ENCODE measurements at regions not wholly inside any gene's neighbourhood (a gene's known extent, or its start where the extent isn't known, plus 50 kb on each side); places are given as distances from the start of the nearest gene placed in this dataset.

- Mint-ChIP-seq H3K4me1 (no peaks in the 10 kb centered on the region), H3K36me3 (ENCODE audit: low read depth) (no peaks in the 10 kb centered on the region), H3K27ac (no peak overlapping the region), H3K4me3 (no peak overlapping the region), H3K27me3 (no peaks in the 10 kb centered on the region)
- H3K9me3 ChIP-seq (ENCODE audit: control insufficient read depth, low read length, poor library complexity, severe bottlenecking): peaks cover 2% of the 10 kb centered on the region
- ATAC-seq: no peak
- no peak for DNase-seq
Measured at GRCh38 chr4:33340168-33340567, 2620.0 kb downstream of the PCDH7 start.

- no peaks in the 10 kb centered on the region for H3K4me1 Mint-ChIP-seq
- DNase-seq: no peak
- H3K27ac Mint-ChIP-seq: no peak overlapping the region
- H3K4me3 Mint-ChIP-seq: no peak overlapping the region
- H3K36me3 Mint-ChIP-seq (ENCODE audit: low read depth): no peaks in the 10 kb centered on the region
- no peaks in the 10 kb centered on the region for H3K27me3 Mint-ChIP-seq
- no peak for ATAC-seq
- no peaks in the 10 kb centered on the region for H3K9me3 ChIP-seq (ENCODE audit: control insufficient read depth, low read length, poor library complexity, severe bottlenecking)
Measured at GRCh38 chr4:33349376-33349775, 2629.2 kb downstream of the PCDH7 start.

- Mint-ChIP-seq H3K27me3 (no peaks in the 10 kb centered on the region), H3K27ac (no peak overlapping the region), H3K36me3 (ENCODE audit: low read depth) (no peaks in the 10 kb centered on the region), H3K4me3 (no peak overlapping the region), H3K4me1 (no peaks in the 10 kb centered on the region)
- H3K9me3 ChIP-seq (ENCODE audit: control insufficient read depth, low read length, poor library complexity, severe bottlenecking): no peaks in the 10 kb centered on the region
- ATAC-seq (no peak), DNase-seq (no peak)
Measured at GRCh38 chr4:33357121-33357520, 2637.0 kb downstream of the PCDH7 start.

- H3K9me3 ChIP-seq (ENCODE audit: control insufficient read depth, low read length, poor library complexity, severe bottlenecking): no peaks in the 10 kb centered on the region
- Mint-ChIP-seq H3K4me1 (no peaks in the 10 kb centered on the region), H3K27ac (no peak overlapping the region), H3K27me3 (no peaks in the 10 kb centered on the region), H3K36me3 (ENCODE audit: low read depth) (no peaks in the 10 kb centered on the region), H3K4me3 (no peak overlapping the region)
- DNase-seq (no peak), ATAC-seq (no peak)
Measured at GRCh38 chr4:33369446-33369845, 2649.3 kb downstream of the PCDH7 start.

DNA sequence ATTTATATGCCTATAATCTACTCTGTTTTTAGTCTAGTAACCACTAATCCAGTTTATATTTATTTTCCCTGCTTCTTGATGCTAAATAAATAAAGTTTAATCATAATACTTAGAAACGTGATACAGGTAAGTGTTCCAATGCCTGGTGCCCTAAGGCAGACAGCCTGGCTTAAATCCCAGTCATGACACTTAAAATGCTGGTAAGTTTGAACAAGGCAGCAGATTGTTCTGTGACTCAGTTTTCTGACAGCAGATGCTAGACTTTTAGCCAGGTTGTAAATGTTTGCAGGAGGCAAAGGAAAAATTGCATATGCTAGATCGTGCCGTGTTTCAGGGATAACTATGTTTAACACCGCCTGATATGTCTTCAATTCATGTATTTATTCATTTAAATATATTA is 2661.6 kb downstream of the PCDH7 start:
- ATAC-seq (no peak), DNase-seq (no peak)
- no peaks in the 10 kb centered on the region for H3K36me3 Mint-ChIP-seq (ENCODE audit: low read depth)
- no peaks in the 10 kb centered on the region for H3K4me1 Mint-ChIP-seq
- no peak overlapping the region for H3K27ac Mint-ChIP-seq
- H3K27me3 Mint-ChIP-seq: no peaks in the 10 kb centered on the region
- H3K4me3 Mint-ChIP-seq: no peak overlapping the region
- no peaks in the 10 kb centered on the region for H3K9me3 ChIP-seq (ENCODE audit: control insufficient read depth, low read length, poor library complexity, severe bottlenecking)

DNA sequence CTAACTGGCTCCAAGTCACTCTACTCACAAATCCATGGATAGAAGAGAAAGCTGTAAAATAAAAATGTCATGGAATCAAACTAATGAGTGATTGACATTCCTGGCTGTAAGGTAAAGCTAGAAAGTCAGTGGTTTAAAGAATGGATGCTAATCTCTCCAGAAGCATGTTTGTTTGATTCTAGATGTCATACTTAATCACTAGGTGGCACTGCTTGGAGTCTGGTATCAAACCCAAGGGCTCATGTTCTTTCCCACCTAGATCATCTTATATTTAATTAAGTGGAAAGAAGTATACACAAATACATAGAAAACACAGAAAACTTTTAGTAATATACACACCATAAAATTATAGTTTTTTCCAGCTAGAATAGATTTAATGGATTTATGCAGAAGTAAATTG is 2666.6 kb downstream of the PCDH7 start:
- H3K4me3 Mint-ChIP-seq: no peak overlapping the region
- no peaks in the 10 kb centered on the region for H3K9me3 ChIP-seq (ENCODE audit: control insufficient read depth, low read length, poor library complexity, severe bottlenecking)
- no peaks in the 10 kb centered on the region for H3K4me1 Mint-ChIP-seq
- DNase-seq: no peak
- H3K36me3 Mint-ChIP-seq (ENCODE audit: low read depth): no peaks in the 10 kb centered on the region
- ATAC-seq: no peak
- H3K27me3 Mint-ChIP-seq: no peaks in the 10 kb centered on the region
- H3K27ac Mint-ChIP-seq: no peak overlapping the region

DNA sequence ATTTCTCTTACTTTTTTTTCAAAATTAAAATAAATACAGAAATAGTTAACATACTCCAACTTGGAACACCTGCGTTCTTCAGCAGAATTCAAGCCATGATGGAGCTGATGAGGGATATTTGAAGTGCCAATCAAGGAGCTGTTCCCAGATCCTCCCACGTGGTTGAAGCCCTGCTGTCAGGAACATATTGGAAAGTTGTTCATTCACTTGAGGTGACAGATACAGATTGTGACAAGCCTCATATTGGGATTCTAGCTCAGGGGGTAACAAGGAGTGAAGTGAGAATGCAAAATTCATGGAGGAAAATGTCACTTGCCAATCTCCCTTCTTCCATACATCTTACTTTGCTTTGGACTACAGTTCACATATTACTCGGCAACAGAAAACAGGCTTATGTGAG is 2670.8 kb downstream of the PCDH7 start:
- ATAC-seq (no peak), DNase-seq (no peak)
- H3K9me3 ChIP-seq (ENCODE audit: control insufficient read depth, low read length, poor library complexity, severe bottlenecking): no peaks in the 10 kb centered on the region
- Mint-ChIP-seq H3K4me3 (no peak overlapping the region), H3K27me3 (no peaks in the 10 kb centered on the region), H3K4me1 (no peaks in the 10 kb centered on the region), H3K27ac (no peak overlapping the region), H3K36me3 (ENCODE audit: low read depth) (no peaks in the 10 kb centered on the region)

- H3K9me3 ChIP-seq (ENCODE audit: control insufficient read depth, low read length, poor library complexity, severe bottlenecking): no peaks in the 10 kb centered on the region
- DNase-seq (no peak), ATAC-seq (no peak)
- Mint-ChIP-seq H3K27ac (no peak overlapping the region), H3K4me3 (no peak overlapping the region), H3K27me3 (no peaks in the 10 kb centered on the region), H3K36me3 (ENCODE audit: low read depth) (no peaks in the 10 kb centered on the region), H3K4me1 (no peaks in the 10 kb centered on the region)
Measured at GRCh38 chr4:33395731-33396485, 2675.7 kb downstream of the PCDH7 start.

GRCh38 chr4:33400504-33400903 is 2680.3 kb downstream of the PCDH7 start:
- ATAC-seq: no peak
- Mint-ChIP-seq H3K36me3 (ENCODE audit: low read depth) (no peaks in the 10 kb centered on the region), H3K4me3 (no peak overlapping the region), H3K4me1 (no peaks in the 10 kb centered on the region), H3K27me3 (no peaks in the 10 kb centered on the region), H3K27ac (no peak overlapping the region)
- no peak for DNase-seq
- no peaks in the 10 kb centered on the region for H3K9me3 ChIP-seq (ENCODE audit: control insufficient read depth, low read length, poor library complexity, severe bottlenecking)

- Mint-ChIP-seq H3K27ac (no peak overlapping the region), H3K4me1 (no peaks in the 10 kb centered on the region), H3K36me3 (ENCODE audit: low read depth) (no peaks in the 10 kb centered on the region), H3K27me3 (no peaks in the 10 kb centered on the region), H3K4me3 (no peak overlapping the region)
- ATAC-seq: no peak
- no peak for DNase-seq
- H3K9me3 ChIP-seq (ENCODE audit: control insufficient read depth, low read length, poor library complexity, severe bottlenecking): no peaks in the 10 kb centered on the region
Measured at GRCh38 chr4:33407496-33407895, 2687.3 kb downstream of the PCDH7 start.

DNA sequence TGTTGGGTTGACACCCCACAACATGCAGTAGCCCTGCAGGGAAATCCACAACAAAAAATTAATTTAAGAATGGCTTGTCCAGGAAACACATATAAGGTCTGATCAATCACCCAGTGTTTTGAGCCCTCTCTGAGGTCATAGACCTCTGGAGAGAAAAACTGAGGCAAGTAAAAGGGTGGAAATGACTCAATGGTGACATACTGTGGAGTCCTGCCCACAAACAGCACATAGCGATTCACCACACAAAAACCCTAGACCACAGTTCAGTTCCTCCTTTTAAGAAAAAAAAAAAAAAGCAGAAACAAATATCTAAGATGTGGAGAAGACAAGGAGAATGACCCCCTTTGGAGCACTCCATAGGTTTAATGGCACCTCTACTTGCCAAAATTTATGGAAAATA is 2691.0 kb downstream of the PCDH7 start:
- no peak for DNase-seq
- Mint-ChIP-seq H3K4me3 (no peak overlapping the region), H3K36me3 (ENCODE audit: low read depth) (no peaks in the 10 kb centered on the region), H3K27ac (no peak overlapping the region), H3K27me3 (no peaks in the 10 kb centered on the region), H3K4me1 (no peaks in the 10 kb centered on the region)
- no peak for ATAC-seq
- H3K9me3 ChIP-seq (ENCODE audit: control insufficient read depth, low read length, poor library complexity, severe bottlenecking): no peaks in the 10 kb centered on the region

DNA sequence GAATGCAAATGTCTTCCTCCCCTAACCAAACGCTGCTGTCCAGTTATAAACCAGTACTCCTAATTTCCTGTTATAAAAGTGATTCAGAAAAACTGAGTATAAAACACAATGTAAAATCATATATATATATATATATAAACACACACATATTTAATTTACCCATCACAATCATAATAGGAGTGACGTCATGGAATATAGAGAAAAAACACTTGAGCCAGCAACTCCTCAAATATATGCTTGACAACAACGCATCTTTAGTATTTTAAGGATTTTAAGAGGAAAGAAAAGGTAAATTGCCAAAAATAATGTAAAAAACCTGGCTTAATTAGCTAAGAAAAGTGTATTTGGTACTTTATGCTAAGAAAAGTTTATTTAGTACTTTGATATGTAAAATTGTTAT is 2701.7 kb downstream of the PCDH7 start:
- no peaks in the 10 kb centered on the region for H3K27me3 Mint-ChIP-seq
- H3K4me1 Mint-ChIP-seq: no peaks in the 10 kb centered on the region
- H3K27ac Mint-ChIP-seq: no peak overlapping the region

GRCh38 chr4:33422656-33423055 is 2702.5 kb downstream of the PCDH7 start:
- H3K4me1 Mint-ChIP-seq: no peaks in the 10 kb centered on the region
- DNase-seq (no peak), ATAC-seq (no peak)
- H3K27ac Mint-ChIP-seq: no peak overlapping the region
- H3K36me3 Mint-ChIP-seq (ENCODE audit: low read depth): no peaks in the 10 kb centered on the region
- no peaks in the 10 kb centered on the region for H3K27me3 Mint-ChIP-seq
- H3K9me3 ChIP-seq (ENCODE audit: control insufficient read depth, low read length, poor library complexity, severe bottlenecking): peaks cover 2% of the 10 kb centered on the region
- no peak overlapping the region for H3K4me3 Mint-ChIP-seq

More for the DNA sequence above, 2701.7 kb downstream of the PCDH7 start:
- H3K36me3 Mint-ChIP-seq (ENCODE audit: low read depth): no peaks in the 10 kb centered on the region
- H3K9me3 ChIP-seq (ENCODE audit: control insufficient read depth, low read length, poor library complexity, severe bottlenecking): no peaks in the 10 kb centered on the region
- ATAC-seq (no peak), DNase-seq (no peak)
- H3K4me3 Mint-ChIP-seq: no peak overlapping the region

- Mint-ChIP-seq H3K4me1 (no peaks in the 10 kb centered on the region), H3K4me3 (no peak overlapping the region), H3K27me3 (no peaks in the 10 kb centered on the region), H3K36me3 (ENCODE audit: low read depth) (no peaks in the 10 kb centered on the region), H3K27ac (no peak overlapping the region)
- ATAC-seq (no peak), DNase-seq (no peak)
- peaks cover 3% of the 10 kb centered on the region for H3K9me3 ChIP-seq (ENCODE audit: control insufficient read depth, low read length, poor library complexity, severe bottlenecking)
Measured at GRCh38 chr4:33425936-33426335, 2705.8 kb downstream of the PCDH7 start.

All from T-helper 17 cell (primary cell).